DOHH2 (cell line): ENCODE measurements at regions not wholly inside any gene's neighbourhood (a gene's known extent, or its start where the extent isn't known, plus 50 kb on each side); places are given as distances from the start of the nearest gene placed in this dataset.

Experiments used
- EZH2phosphoT487 ChIP-seq: fragments of 200-600 bp; sonication (generic); IDR thresholded peaks from 2 replicates; pipeline ENCODE4 v1.6.1; 2017; ENCODE audit warnings: borderline replicate concordance, mild to moderate bottlenecking, antibody characterized with exemption, low read length, moderate library complexity, mixed read lengths
- TF ChIP-seq, protein P1 (sequence below): fragments of 200-600 bp; sonication (generic); IDR thresholded peaks from one replicate; pipeline ENCODE4 v1.5.1; 2014; ENCODE audit warnings: antibody characterized with exemption, mild to moderate bottlenecking, low read depth, low read length; ENCODE audit not compliant: poor library complexity, severe bottlenecking

DNA sequence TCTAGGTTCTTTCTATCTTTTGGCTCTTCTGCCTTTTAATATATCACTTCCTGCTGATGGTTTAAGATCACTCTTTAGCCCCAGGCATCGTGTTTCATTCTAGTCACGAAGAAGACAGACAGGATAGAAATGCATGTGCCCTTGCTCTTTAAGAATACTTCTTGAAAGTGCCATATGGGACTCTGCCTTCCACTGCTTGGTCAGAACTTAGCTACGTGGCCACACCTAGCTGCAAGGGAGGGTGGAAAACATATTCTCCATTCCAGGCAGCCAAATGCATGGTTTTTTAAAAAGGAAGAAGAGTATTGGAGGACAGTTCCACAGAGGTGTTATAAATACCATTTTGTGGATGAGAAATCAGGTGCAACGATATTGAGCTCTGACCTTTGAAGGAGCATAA lies 143.3 kb downstream of the KLRB1 start:
- TF ChIP-seq, protein P1, sequence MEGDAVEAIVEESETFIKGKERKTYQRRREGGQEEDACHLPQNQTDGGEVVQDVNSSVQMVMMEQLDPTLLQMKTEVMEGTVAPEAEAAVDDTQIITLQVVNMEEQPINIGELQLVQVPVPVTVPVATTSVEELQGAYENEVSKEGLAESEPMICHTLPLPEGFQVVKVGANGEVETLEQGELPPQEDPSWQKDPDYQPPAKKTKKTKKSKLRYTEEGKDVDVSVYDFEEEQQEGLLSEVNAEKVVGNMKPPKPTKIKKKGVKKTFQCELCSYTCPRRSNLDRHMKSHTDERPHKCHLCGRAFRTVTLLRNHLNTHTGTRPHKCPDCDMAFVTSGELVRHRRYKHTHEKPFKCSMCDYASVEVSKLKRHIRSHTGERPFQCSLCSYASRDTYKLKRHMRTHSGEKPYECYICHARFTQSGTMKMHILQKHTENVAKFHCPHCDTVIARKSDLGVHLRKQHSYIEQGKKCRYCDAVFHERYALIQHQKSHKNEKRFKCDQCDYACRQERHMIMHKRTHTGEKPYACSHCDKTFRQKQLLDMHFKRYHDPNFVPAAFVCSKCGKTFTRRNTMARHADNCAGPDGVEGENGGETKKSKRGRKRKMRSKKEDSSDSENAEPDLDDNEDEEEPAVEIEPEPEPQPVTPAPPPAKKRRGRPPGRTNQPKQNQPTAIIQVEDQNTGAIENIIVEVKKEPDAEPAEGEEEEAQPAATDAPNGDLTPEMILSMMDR: no peak
- no peak for TF ChIP-seq EZH2phosphoT487
